Epidermal melanocyte (primary cell): ENCODE measurements at regions not wholly inside any gene's neighbourhood (a gene's known extent, or its start where the extent isn't known, plus 50 kb on each side); places are given as distances from the start of the nearest gene placed in this dataset.

Source experiments
- DNase-seq: peaks from one replicate; pipeline ENCODE4 v3.0.0; 2011; ENCODE audit warnings: low spot score; ENCODE audit not compliant: insufficient read length

- DNase-seq, result no peak
Measured at GRCh38 chr13:70394031-70394548, 285.8 kb upstream of the KLHL1 start.

GRCh38 chr13:70391678-70392077, 283.4 kb upstream of the KLHL1 start:
- no peak for DNase-seq

- no peak for DNase-seq
Measured at GRCh38 chr13:70390968-70391367, 282.7 kb upstream of the KLHL1 start.

GRCh38 chr13:70390064-70390463, 281.8 kb upstream of the KLHL1 start:
- no peak for DNase-seq

- no peak for DNase-seq
Measured at GRCh38 chr13:70388935-70389334, 280.7 kb upstream of the KLHL1 start.

- DNase-seq, result no peak
Measured at GRCh38 chr13:70386919-70387318, 278.7 kb upstream of the KLHL1 start.

GRCh38 chr13:70385852-70386251, 277.6 kb upstream of the KLHL1 start:
- DNase-seq, result no peak

GRCh38 chr13:70384156-70384555, 275.9 kb upstream of the KLHL1 start:
- no peak for DNase-seq

GRCh38 chr13:70380809-70381208, 272.6 kb upstream of the KLHL1 start:
- no peak for DNase-seq

- no peak for DNase-seq
Measured at GRCh38 chr13:70375718-70376117, 267.5 kb upstream of the KLHL1 start.

GRCh38 chr13:70370924-70371323, 262.7 kb upstream of the KLHL1 start:
- DNase-seq, result no peak

GRCh38 chr13:70366720-70367119, 258.5 kb upstream of the KLHL1 start:
- DNase-seq, result no peak

GRCh38 chr13:70363991-70364390, 255.7 kb upstream of the KLHL1 start:
- DNase-seq, result no peak

GRCh38 chr13:70362820-70363570, 254.7 kb upstream of the KLHL1 start:
- DNase-seq, result no peak

GRCh38 chr13:70357031-70357430, 248.8 kb upstream of the KLHL1 start:
- DNase-seq, result no peak

GRCh38 chr13:70353096-70353495, 244.8 kb upstream of the KLHL1 start:
- no peak for DNase-seq

- no peak for DNase-seq
Measured at GRCh38 chr13:70347947-70348620, 239.8 kb upstream of the KLHL1 start.

- DNase-seq, result no peak
Measured at GRCh38 chr13:70339738-70340137, 231.5 kb upstream of the KLHL1 start.

GRCh38 chr13:70338609-70339008, 230.4 kb upstream of the KLHL1 start:
- DNase-seq, result no peak

- DNase-seq, result no peak
Measured at GRCh38 chr13:70336866-70337265, 228.6 kb upstream of the KLHL1 start.

GRCh38 chr13:70333752-70334151, 225.5 kb upstream of the KLHL1 start:
- DNase-seq, result no peak

- no peak for DNase-seq
Measured at GRCh38 chr13:70330697-70331361, 222.6 kb upstream of the KLHL1 start.
